ENCODE measurements at regions not wholly inside any gene's neighbourhood (a gene's known extent, or its start where the extent isn't known, plus 50 kb on each side); places are given as distances from the start of the nearest gene placed in this dataset.

DNA sequence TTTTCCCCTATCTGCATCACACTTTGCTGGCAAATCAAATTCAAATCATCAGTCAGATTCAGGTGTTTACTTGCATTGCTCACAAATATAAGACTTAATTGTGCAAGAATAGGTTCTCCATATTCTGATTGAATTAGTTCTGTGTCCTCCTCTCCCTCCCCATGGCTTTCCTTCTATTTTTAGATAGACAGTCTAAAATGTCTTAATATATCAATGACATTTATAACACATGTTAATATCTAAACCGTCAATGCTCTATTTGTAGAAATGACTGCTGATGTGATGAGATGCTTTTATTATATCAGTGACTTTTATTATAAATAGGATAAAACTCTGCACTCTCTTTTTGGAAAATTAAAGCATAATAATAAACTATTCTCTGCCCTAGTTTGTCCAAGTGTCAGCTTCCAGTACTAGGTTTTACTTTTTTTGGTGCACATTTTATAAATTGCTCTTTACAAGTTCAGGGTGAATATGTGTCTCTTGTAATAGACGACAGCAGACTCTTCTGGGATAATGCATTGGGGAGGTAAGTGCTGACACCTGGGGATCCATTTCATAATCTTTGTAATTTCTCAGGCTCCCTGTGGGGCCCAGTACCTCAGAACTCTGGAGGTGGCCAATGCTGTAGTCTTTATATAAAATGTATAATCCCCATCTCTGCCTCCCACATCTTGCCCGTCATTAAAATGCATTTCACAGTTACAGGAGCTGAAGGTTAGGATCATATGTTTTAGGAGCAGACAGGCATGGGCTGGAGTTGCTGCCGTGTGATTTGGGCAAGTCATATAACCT is 321.5 kb downstream of the BRINP1 start:
- Histone ChIP-seq H3K36me3 (ENCODE audit: control insufficient read depth in 2 of 2, insufficient read depth in 2 of 2, low read length in 1 of 2) (no peaks in the 10 kb centered on the region), H3K4me1 (ENCODE audit: control insufficient read depth in 2 of 2, insufficient read depth in 2 of 2, low read length in 1 of 2) (no peaks in the 10 kb centered on the region), H3K9me3 (ENCODE audit: control insufficient read depth in 2 of 2, insufficient read depth in 1 of 2, low read depth in 1 of 2, low read length in 1 of 2) (no peaks in the 10 kb centered on the region), H3K27ac (ENCODE audit: low read depth in 2 of 2, low read length in 1 of 2) (no peak overlapping the region), H3K4me3 (ENCODE audit: low read depth in 1 of 2, low read length in 2 of 2) (no peak overlapping the region), H3K27me3 (ENCODE audit: control insufficient read depth in 1 of 2, insufficient read depth in 2 of 2, low read length in 2 of 2) (no peaks in the 10 kb centered on the region)
- WGBS, 2 donors, result 63 to 75% methylated on average over 4 of the region's 4 CpGs

DNA sequence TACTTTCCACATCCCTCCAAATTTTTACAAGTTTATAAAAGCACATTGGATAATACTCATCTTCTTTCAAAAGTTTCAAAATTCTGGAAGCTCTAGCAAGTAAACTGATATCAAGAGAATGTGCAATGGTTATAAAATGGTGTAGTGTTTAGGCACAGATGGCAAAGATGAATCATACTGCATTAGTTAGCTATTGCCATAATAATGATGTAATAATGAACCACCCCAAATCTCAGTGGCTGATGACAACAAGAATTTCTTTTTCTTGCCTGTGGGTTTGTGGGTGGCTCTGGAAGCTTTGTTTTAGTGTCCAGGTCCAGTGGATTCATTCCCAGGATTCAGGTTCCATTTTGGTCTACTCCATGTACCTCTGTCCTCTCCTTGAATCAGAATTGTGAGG is 319.0 kb downstream of the BRINP1 start:
- H3K27me3 ChIP-seq (ENCODE audit: control insufficient read depth in 1 of 2, insufficient read depth in 2 of 2, low read length in 2 of 2), result no peaks in the 10 kb centered on the region
- no peak overlapping the region for H3K27ac ChIP-seq (ENCODE audit: low read depth in 2 of 2, low read length in 1 of 2)
- H3K4me3 ChIP-seq (ENCODE audit: low read depth in 1 of 2, low read length in 2 of 2), result no peak overlapping the region
- H3K4me1 ChIP-seq (ENCODE audit: control insufficient read depth in 2 of 2, insufficient read depth in 2 of 2, low read length in 1 of 2), result no peaks in the 10 kb centered on the region
- no peaks in the 10 kb centered on the region for H3K36me3 ChIP-seq (ENCODE audit: control insufficient read depth in 2 of 2, insufficient read depth in 2 of 2, low read length in 1 of 2)
- no peaks in the 10 kb centered on the region for H3K9me3 ChIP-seq (ENCODE audit: control insufficient read depth in 2 of 2, insufficient read depth in 1 of 2, low read depth in 1 of 2, low read length in 1 of 2)

DNA sequence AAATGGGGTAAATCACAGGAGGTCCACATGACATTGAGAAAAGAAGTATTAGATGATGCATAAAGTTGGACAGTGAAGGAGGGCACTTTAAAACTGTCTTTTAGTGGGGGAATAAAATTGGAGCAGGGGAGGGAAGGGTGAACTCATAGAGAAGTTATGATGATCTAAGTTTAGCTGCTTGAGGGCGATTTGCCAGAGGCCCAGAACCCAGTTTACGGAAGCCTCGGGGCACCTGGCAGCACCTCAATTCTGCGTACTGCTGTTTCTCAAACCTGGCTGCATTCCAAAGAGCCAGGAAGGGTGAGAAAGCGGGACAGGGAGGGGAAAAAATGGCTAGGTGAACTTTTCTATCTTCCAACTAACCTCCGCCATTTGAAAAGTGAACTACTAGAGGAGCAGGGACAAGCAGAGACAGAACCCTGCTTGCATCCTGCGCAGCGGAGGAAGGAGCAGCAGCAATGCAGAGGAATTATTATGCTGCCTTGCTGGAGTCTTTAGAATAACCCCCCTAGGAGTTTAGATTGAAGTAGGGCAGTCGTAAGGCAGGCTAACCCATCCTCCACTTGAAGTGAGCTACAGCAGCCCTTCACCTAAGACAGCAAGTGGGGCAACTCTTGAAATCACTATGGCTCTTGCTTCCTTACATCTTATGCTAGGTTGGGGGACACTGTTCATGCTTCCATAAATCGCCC is 316.8 kb downstream of the BRINP1 start:
- Histone ChIP-seq H3K27ac (ENCODE audit: low read depth in 2 of 2, low read length in 1 of 2) (no peak overlapping the region), H3K27me3 (ENCODE audit: control insufficient read depth in 1 of 2, insufficient read depth in 2 of 2, low read length in 2 of 2) (no peaks in the 10 kb centered on the region), H3K36me3 (ENCODE audit: control insufficient read depth in 2 of 2, insufficient read depth in 2 of 2, low read length in 1 of 2) (no peaks in the 10 kb centered on the region), H3K9me3 (ENCODE audit: control insufficient read depth in 2 of 2, insufficient read depth in 1 of 2, low read depth in 1 of 2, low read length in 1 of 2) (no peaks in the 10 kb centered on the region), H3K4me1 (ENCODE audit: control insufficient read depth in 2 of 2, insufficient read depth in 2 of 2, low read length in 1 of 2) (no peaks in the 10 kb centered on the region), H3K4me3 (ENCODE audit: low read depth in 1 of 2, low read length in 2 of 2) (no peak overlapping the region)
- 39 to 53% methylated on average over 10 of the region's 10 CpGs for WGBS, 2 donors

DNA sequence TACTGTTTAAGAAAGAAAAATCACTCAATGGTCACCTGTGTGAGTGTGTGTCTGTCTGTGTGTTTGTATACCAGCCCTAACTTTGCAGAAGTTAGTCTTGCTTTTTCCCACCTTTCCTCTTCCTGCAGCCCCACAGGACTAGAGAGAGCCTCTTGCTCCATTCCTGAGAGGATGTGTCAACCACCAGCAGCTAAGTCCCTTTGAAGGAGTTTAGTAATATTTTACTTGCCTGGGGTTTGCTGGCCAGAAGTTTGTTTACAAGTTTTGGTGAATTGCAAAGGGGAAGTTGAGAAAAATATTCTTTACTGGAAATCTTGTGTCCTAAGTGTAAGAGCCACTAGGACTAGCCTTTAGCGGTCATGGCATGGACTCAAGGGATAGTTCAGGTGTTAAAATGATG is 316.2 kb downstream of the BRINP1 start:
- Histone ChIP-seq H3K4me3 (ENCODE audit: low read depth in 1 of 2, low read length in 2 of 2) (no peak overlapping the region), H3K27me3 (ENCODE audit: control insufficient read depth in 1 of 2, insufficient read depth in 2 of 2, low read length in 2 of 2) (no peaks in the 10 kb centered on the region), H3K4me1 (ENCODE audit: control insufficient read depth in 2 of 2, insufficient read depth in 2 of 2, low read length in 1 of 2) (no peaks in the 10 kb centered on the region), H3K9me3 (ENCODE audit: control insufficient read depth in 2 of 2, insufficient read depth in 1 of 2, low read depth in 1 of 2, low read length in 1 of 2) (no peaks in the 10 kb centered on the region), H3K36me3 (ENCODE audit: control insufficient read depth in 2 of 2, insufficient read depth in 2 of 2, low read length in 1 of 2) (no peaks in the 10 kb centered on the region), H3K27ac (ENCODE audit: low read depth in 2 of 2, low read length in 1 of 2) (no peak overlapping the region)
- 82 to 90% methylated on average over 1 of the region's 1 CpG for WGBS, 2 donors

DNA sequence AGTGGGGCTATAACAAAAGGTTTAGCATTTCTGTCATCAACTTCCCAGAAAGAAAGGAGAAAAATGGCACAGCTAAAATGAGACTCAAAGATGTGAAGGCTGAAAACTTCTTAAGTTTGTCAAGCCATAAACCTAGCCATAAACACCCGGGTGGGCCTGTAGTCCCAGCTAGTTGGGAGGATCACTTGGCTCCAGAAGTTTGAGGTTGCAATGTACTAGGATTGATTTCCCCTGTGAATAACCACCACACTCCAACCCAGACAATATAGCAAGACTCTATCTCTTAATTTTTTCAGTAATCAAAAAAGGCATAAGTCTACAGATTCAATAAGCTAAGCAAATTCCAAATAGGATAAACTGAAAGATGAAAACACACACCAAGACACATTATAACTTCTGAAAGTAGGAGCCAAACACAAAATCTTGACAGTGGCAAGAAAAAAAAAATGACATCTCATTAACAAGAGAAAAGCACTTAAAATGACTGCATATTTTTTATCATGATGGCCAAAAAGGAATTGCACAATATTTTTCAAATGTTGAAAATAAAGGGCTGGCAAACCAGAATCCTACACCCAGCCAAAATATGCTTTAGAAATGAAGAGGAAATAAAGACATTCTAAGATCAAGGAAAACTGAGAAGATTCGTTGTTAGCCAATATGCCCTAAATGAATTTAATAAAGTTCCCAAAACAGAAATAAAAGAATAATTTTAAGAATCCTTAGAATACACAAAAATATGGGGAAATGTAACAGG is 308.4 kb downstream of the BRINP1 start:
- no peaks in the 10 kb centered on the region for H3K36me3 ChIP-seq (ENCODE audit: control insufficient read depth in 2 of 2, insufficient read depth in 2 of 2, low read length in 1 of 2)
- 58 to 68% methylated on average over 2 of the region's 2 CpGs for WGBS, 2 donors
- H3K27ac ChIP-seq (ENCODE audit: low read depth in 2 of 2, low read length in 1 of 2), result no peak overlapping the region
- no peaks in the 10 kb centered on the region for H3K27me3 ChIP-seq (ENCODE audit: control insufficient read depth in 1 of 2, insufficient read depth in 2 of 2, low read length in 2 of 2)
- no peaks in the 10 kb centered on the region for H3K9me3 ChIP-seq (ENCODE audit: control insufficient read depth in 2 of 2, insufficient read depth in 1 of 2, low read depth in 1 of 2, low read length in 1 of 2)
- no peaks in the 10 kb centered on the region for H3K4me1 ChIP-seq (ENCODE audit: control insufficient read depth in 2 of 2, insufficient read depth in 2 of 2, low read length in 1 of 2)
- no peak overlapping the region for H3K4me3 ChIP-seq (ENCODE audit: low read depth in 1 of 2, low read length in 2 of 2)

DNA sequence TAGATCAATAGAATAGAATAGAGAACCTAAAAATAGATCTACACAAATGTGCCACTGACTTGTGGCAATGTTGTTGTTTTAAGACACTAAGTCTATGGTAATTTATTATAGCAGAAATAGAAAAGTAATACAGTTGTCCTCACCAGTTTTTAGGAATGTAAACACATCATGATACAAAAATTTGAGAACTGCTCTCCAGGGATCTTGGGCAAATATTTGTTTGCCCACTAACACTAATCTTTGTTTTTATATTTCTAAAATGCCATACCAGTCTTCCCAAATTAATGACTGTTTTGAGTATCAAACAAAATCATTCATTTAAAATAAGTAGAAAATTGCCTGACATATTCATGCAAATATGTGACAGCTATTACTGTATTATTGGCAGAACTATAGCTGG is 297.6 kb downstream of the BRINP1 start:
- no peak overlapping the region for H3K4me3 ChIP-seq (ENCODE audit: low read depth in 1 of 2, low read length in 2 of 2)
- H3K9me3 ChIP-seq (ENCODE audit: control insufficient read depth in 2 of 2, insufficient read depth in 1 of 2, low read depth in 1 of 2, low read length in 1 of 2), result no peaks in the 10 kb centered on the region
- H3K27me3 ChIP-seq (ENCODE audit: control insufficient read depth in 1 of 2, insufficient read depth in 2 of 2, low read length in 2 of 2), result no peaks in the 10 kb centered on the region
- H3K4me1 ChIP-seq (ENCODE audit: control insufficient read depth in 2 of 2, insufficient read depth in 2 of 2, low read length in 1 of 2), result no peaks in the 10 kb centered on the region
- H3K36me3 ChIP-seq (ENCODE audit: control insufficient read depth in 2 of 2, insufficient read depth in 2 of 2, low read length in 1 of 2), result no peaks in the 10 kb centered on the region
- H3K27ac ChIP-seq (ENCODE audit: low read depth in 2 of 2, low read length in 1 of 2), result no peak overlapping the region

DNA sequence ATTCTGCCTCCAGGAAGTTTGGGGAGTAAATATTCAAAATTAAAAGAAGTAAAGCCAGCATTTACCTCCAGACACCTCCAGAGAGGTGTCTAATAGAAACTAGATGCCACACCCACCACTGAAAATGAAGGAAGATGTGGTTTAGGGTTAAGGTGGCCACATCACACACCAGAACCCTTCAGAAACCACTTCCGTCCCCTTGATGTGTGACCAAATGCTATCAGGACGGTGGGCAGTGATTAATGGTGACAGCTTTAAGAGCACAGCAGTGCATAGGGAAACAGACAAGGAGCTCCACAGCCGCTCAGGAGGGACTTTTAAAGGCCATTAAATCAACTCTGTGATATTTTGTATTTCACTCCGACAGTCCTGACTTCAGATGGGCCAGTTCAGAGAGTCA is 295.2 kb downstream of the BRINP1 start:
- no peak overlapping the region for H3K27ac ChIP-seq (ENCODE audit: low read depth in 2 of 2, low read length in 1 of 2)
- H3K9me3 ChIP-seq (ENCODE audit: control insufficient read depth in 2 of 2, insufficient read depth in 1 of 2, low read depth in 1 of 2, low read length in 1 of 2), result no peaks in the 10 kb centered on the region
- H3K36me3 ChIP-seq (ENCODE audit: control insufficient read depth in 2 of 2, insufficient read depth in 2 of 2, low read length in 1 of 2), result no peaks in the 10 kb centered on the region
- H3K4me3 ChIP-seq (ENCODE audit: low read depth in 1 of 2, low read length in 2 of 2), result no peak overlapping the region
- H3K27me3 ChIP-seq (ENCODE audit: control insufficient read depth in 1 of 2, insufficient read depth in 2 of 2, low read length in 2 of 2), result no peaks in the 10 kb centered on the region
- H3K4me1 ChIP-seq (ENCODE audit: control insufficient read depth in 2 of 2, insufficient read depth in 2 of 2, low read length in 1 of 2), result no peaks in the 10 kb centered on the region
- WGBS, 2 donors, result 23 to 45% methylated on average over 4 of the region's 4 CpGs

DNA sequence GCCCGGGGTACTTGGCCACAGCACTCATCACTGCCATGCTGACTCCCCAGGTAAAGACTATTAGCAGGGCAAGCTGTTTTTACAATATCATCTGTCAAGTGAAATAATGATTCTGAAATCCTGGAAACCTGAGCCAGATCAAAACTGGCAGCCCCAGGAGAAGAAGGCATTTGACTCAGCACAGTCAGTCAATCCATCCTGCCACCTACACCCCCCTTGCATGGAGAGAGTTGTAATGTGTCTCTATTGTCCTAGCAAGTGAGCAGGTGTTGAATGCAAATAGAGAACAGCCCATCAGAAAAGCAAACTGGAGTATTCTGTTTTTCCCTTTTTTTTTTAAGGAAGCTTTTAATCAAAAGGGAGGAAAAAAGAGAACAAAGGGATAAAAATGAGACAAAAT is 291.2 kb downstream of the BRINP1 start:
- Histone ChIP-seq H3K4me3 (ENCODE audit: low read depth in 1 of 2, low read length in 2 of 2) (no peak overlapping the region), H3K9me3 (ENCODE audit: control insufficient read depth in 2 of 2, insufficient read depth in 1 of 2, low read depth in 1 of 2, low read length in 1 of 2) (no peaks in the 10 kb centered on the region)
- WGBS, 2 donors, result 67 to 82% methylated on average over 1 of the region's 1 CpG

DNA sequence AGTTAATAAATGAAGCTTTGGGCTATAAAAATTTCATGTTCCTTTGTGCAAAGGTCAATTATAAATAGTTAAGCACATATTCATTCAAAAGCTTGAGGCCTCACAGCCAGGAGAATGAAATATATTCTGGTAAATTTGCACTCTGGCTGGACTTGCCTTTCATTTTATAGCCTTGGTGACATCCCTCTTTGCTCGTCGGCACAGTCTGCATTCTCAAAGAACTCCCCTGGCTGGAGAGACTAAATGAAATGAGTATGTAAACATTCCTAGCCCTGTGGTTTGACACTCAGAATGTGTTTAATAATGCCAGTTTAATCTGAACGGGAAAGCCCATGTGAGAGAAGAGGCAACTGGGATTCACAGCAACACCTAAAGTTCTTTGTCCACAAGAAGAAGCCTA is 285.6 kb downstream of the BRINP1 start:
- no peak overlapping the region for H3K4me3 ChIP-seq (ENCODE audit: low read depth in 1 of 2, low read length in 2 of 2)
- no peaks in the 10 kb centered on the region for H3K4me1 ChIP-seq (ENCODE audit: control insufficient read depth in 2 of 2, insufficient read depth in 2 of 2, low read length in 1 of 2)
- no peaks in the 10 kb centered on the region for H3K36me3 ChIP-seq (ENCODE audit: control insufficient read depth in 2 of 2, insufficient read depth in 2 of 2, low read length in 1 of 2)
- H3K27ac ChIP-seq (ENCODE audit: low read depth in 2 of 2, low read length in 1 of 2), result no peak overlapping the region
- no peaks in the 10 kb centered on the region for H3K27me3 ChIP-seq (ENCODE audit: control insufficient read depth in 1 of 2, insufficient read depth in 2 of 2, low read length in 2 of 2)
- H3K9me3 ChIP-seq (ENCODE audit: control insufficient read depth in 2 of 2, insufficient read depth in 1 of 2, low read depth in 1 of 2, low read length in 1 of 2), result no peaks in the 10 kb centered on the region
- 29 to 48% methylated on average over 3 of the region's 3 CpGs for WGBS, 2 donors

More for the DNA sequence above, 291.2 kb downstream of the BRINP1 start:
- Histone ChIP-seq H3K4me1 (ENCODE audit: control insufficient read depth in 2 of 2, insufficient read depth in 2 of 2, low read length in 1 of 2) (no peaks in the 10 kb centered on the region), H3K36me3 (ENCODE audit: control insufficient read depth in 2 of 2, insufficient read depth in 2 of 2, low read length in 1 of 2) (no peaks in the 10 kb centered on the region), H3K27me3 (ENCODE audit: control insufficient read depth in 1 of 2, insufficient read depth in 2 of 2, low read length in 2 of 2) (no peaks in the 10 kb centered on the region), H3K27ac (ENCODE audit: low read depth in 2 of 2, low read length in 1 of 2) (no peak overlapping the region)
